D721Med (cell line): ENCODE measurements at regions not wholly inside any gene's neighbourhood (a gene's known extent, or its start where the extent isn't known, plus 50 kb on each side); places are given as distances from the start of the nearest gene placed in this dataset.
"Not testable (repeated sequence)": the region's sequence is repeated elsewhere in the genome, so short reads cannot be mapped to it uniquely, and the experiment has no call there.

ENCODE experiments used
- DNase-seq: peaks from one replicate; pipeline ENCODE4 v3.0.0; 2011; ENCODE audit warnings: low spot score; ENCODE audit not compliant: insufficient read length
- FAIRE-seq: peaks from 2 replicates; lab custom pipeline; 2011; peaks lifted over from hg19 to GRCh38; lab: Jason Lieb, UNC
- CTCF ChIP-seq: IDR thresholded peaks from 2 replicates; pipeline ENCODE4 v1.5.1; 2012; ENCODE audit warnings: mild to moderate bottlenecking, control low read depth; ENCODE audit not compliant: insufficient read depth; ENCODE audit errors: missing control alignments

GRCh38 chrX:18102006-18102405, 118.7 kb downstream of the BEND2 start:
- TF ChIP-seq CTCF = no peak
- DNase-seq (no peak), FAIRE-seq (no peak)

DNA sequence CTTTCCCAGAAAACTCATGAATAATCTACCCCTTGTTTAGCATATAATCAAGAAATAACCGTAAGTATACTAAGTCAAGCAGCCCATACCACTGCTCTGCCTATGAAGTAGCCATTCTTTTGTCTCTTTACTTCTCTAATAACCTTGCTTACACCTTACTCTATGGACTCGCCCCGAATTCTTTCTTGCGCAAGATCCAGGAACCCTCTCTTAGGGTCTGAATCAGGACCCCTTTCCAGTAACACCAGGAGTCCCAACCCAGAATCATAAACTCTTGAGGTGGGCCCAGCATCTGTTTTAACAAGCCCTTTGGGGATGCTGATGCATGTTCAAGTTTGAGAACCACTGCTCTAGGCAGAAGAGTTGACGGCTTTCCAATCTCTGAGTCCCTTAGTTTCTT, 119.6 kb downstream of the BEND2 start:
- FAIRE-seq (no peak), DNase-seq (no peak)
- TF ChIP-seq CTCF = no peak

DNA sequence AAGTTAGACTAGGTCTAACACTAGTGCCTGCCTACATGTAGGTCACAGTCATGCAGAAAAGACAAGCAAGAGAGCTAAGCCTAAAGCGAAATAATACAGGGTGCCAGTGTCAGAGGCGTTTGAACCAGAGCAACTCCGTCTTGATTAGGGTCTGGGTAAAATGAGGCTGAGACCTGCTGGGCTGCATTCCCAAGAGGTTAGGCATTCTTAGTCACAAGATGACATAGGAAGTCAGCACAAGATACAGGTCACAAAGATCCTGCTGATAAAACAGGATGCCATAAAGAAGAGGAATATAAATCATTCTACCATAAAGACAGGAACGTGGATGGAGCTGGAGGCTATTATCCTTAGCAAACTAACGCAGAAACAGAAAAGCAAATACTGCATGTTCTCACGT, 120.9 kb downstream of the BEND2 start:
- DNase-seq (no peak), FAIRE-seq (no peak)
- no peak for TF ChIP-seq CTCF

- TF ChIP-seq CTCF = no peak
- FAIRE-seq = no peak
- no peak for DNase-seq
Observed at GRCh38 chrX:18098763-18099162, 121.9 kb downstream of the BEND2 start.

DNA sequence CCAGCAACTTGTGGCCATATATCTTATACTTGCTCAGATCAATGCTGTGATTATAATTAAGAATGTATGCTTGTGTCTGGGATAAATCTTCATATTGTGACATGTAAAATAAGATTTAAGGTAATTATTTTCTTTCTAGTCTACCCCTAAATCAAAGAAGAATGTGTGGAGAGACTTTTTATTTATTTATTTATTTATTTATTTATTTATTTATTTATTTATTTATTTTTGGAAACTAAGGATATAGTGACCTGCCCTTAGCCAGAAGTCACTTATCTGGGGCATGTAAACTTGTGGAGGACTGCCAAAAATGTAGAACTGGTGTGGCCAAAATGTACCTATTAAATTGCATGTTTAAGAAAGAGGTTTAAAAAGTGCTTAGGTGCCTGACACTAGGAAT, 144.3 kb downstream of the BEND2 start:
- FAIRE-seq = no peak
- DNase-seq = no peak

GRCh38 chrX:18075603-18076002, 145.1 kb downstream of the BEND2 start:
- FAIRE-seq (no peak), DNase-seq (no peak)
- TF ChIP-seq CTCF = no peak

More for the DNA sequence above, 144.3 kb downstream of the BEND2 start:
- no peak for TF ChIP-seq CTCF

DNA sequence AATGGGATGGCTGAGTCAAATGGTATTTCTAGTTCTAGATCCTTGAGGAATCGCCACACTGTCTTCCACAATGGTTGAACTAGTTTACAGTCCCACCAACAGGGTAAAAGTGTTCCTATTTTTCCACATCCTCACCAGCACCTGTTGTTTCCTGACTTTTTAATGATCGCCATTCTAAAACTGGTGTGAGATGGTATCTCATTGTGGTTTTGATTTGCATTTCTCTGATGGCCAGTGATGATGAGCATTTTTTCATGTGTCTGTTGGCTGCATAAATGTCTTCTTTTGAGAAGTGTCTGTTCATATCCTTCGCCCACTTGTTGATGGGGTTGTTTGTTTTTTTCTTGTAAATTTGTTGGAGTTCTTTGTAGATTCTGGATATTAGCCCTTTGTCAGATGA, 152.6 kb downstream of the BEND2 start:
- not testable (repeated sequence) for FAIRE-seq, DNase-seq

DNA sequence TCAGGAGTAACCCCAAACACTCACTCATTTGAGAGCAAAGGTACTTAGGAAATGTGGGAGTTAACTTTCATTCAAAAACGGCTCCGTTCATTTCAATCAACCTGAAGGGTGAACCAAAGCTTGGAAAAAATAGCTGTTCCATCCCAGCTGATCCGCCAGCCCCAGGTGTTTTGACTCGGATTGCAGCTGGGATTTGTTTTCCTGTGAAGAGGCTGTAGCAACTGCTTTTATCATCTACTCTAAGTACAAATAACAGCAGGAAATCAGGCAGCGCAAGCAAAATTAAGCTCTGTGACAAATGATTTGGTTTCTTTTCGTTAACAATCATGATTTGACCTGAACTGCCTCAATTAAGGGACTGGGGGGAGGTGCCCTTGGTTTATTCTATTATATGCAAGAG, 154.7 kb downstream of the BEND2 start:
- no peak for TF ChIP-seq CTCF
- no peak for DNase-seq
- FAIRE-seq = no peak
